22Rv1 (cell line): ENCODE measurements at regions not wholly inside any gene's neighbourhood (a gene's known extent, or its start where the extent isn't known, plus 50 kb on each side); places are given as distances from the start of the nearest gene placed in this dataset.

Experiments
- H3K27ac ChIP-seq: fragments of 450-650 bp; 2 replicates; pipeline ENCODE4 v1.5.1; 2017
- ZFX ChIP-seq: fragments of 450-650 bp; IDR thresholded peaks from 2 replicates; pipeline ENCODE4 v1.6.1; 2017; ENCODE audit warnings: antibody characterized with exemption, borderline replicate concordance
- TF ChIP-seq, protein P1 (sequence below): fragments of 450-650 bp; IDR thresholded peaks from 2 replicates; pipeline ENCODE4 v1.5.1; 2017; ENCODE audit warnings: mild to moderate bottlenecking

DNA sequence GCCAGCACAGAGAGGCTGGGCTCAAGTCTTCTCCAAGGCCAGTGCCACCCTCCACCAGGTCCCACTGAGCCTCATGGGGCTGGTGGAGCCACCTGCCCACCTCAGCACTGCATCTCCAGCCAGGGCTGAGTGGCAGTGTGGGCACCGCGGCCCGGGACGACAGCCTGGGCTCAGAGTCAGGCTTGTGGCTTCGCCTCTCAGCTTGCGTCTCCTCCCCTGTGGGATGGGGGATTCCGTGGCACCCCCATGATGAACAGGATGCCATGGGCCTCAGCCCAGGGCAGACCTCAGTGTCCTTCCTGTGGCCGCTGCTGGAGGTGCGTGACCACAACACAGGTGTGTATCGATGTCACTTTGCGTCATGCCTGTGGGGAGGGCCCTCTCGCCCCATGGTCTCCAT lies 136.4 kb upstream of the PPP1R26 start:
- H3K27ac ChIP-seq, result no peak overlapping the region
- TF ChIP-seq ZFX, result no peak
- TF ChIP-seq, protein P1, sequence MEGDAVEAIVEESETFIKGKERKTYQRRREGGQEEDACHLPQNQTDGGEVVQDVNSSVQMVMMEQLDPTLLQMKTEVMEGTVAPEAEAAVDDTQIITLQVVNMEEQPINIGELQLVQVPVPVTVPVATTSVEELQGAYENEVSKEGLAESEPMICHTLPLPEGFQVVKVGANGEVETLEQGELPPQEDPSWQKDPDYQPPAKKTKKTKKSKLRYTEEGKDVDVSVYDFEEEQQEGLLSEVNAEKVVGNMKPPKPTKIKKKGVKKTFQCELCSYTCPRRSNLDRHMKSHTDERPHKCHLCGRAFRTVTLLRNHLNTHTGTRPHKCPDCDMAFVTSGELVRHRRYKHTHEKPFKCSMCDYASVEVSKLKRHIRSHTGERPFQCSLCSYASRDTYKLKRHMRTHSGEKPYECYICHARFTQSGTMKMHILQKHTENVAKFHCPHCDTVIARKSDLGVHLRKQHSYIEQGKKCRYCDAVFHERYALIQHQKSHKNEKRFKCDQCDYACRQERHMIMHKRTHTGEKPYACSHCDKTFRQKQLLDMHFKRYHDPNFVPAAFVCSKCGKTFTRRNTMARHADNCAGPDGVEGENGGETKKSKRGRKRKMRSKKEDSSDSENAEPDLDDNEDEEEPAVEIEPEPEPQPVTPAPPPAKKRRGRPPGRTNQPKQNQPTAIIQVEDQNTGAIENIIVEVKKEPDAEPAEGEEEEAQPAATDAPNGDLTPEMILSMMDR, result no peak

DNA sequence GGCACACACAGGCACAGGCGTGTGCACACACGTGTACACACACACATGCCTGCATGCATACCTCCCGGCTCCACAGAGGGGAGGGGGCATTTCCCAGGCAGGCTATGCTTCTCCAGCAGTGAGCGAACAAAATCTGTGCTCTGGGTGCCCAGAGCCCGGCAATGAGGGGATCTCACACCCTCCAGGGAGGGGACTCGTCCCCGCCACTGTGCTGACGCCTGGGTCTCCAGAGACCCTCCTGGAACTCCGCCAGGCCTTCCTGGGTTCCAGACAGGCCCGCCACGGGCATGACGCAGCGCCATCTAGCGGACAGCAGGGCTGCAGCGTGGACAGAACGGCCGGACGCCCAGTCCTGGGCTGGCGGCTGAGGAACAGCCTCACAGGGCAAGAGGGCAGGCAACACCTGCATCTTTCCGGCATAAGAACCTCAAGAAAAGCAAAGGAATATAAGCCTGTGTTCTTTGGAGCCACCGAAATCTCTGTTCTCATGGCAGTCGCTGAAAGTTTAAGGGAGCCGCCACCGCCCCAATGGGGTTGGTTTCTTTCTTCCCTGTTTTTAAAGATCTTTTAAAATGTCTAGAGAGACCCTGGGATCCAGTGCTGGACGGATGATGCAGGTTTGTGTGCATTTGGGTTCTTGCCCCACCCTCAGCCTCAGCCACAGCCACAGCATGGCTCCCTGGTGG lies 135.6 kb upstream of the PPP1R26 start:
- TF ChIP-seq, protein P1, result peak; percentile 94
- TF ChIP-seq ZFX, result no peak
- no peak overlapping the region for H3K27ac ChIP-seq

DNA sequence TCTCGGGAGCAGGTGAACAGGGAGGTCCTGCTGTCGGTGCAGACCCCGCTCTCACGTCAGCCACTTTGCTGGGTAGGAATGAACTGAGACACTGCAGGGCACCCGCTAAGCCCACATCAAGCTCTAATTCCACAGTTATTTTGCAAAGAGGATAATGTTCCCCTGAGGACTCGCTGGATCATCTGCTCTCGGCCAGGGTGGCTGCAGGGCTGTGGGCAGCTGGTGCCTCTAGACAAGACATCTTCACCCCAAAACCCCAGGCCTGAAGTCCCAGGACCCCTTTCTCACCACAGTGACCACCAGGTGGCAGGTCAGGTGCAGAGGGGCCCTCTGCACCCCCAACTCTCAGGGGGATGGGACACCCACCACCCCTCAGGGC lies 135.1 kb upstream of the PPP1R26 start:
- no peak overlapping the region for H3K27ac ChIP-seq
- no peak for TF ChIP-seq ZFX
- TF ChIP-seq, protein P1, result no peak

DNA sequence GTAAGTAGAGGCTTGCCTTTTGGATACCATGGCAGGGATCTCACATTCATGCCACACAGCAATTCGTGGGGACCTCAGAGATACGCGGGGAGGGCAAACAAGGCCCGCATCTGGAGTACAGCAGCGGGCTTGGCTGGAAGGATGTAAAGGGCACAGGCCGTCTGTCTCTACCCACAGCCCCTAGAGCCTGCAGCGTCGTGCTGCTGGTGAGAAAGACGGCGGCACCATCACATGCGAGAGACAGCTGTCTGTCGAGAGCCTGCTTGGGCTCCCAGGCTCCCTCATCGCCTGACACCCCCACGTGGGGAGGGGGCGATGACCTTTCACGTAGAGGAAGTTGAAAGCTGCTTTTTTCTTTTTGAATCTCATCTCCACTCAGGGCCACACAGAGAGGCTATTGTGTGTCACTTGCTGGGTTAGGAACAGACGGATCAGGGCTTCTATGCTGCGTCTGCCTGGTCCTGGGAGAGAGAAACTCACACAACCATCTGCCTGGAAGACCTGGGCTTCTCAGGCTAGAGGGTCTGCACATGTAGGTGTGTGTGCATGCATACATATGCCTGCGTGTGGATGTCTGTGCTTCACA lies 134.6 kb upstream of the PPP1R26 start:
- no peak for TF ChIP-seq ZFX
- TF ChIP-seq, protein P1, result no peak

DNA sequence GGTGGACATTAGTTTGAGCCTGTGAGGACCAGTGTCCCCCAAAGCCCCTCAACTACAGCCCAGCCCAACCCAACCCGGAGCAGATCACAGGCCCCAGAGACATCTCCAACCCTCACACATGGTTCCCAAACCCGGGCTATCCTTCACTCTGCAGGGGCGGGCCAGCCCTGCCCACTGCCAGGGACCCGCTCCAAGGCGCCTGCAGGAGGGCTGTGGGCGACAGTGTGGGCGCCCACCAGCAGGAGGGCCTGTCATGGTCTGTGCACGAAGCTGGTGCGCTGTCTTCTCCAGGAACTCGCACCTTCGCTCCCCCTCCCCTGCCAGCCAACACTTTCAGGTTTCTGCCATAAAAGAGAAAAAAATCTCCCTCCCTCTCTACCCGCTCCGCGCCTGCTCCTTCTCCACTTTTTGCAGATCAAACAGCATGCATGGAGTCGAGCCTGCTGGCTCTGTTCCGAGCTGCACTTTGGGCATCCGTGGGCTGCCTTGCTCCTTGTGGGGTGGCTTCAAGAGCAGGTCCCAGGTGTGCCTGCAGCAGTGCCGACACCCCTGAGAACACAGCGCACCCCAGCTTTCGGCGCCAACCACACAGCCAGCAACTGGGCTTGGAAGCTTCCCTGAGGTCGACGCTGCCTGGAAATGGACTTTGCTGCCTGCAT lies 133.7 kb upstream of the PPP1R26 start:
- no peak for TF ChIP-seq ZFX
- TF ChIP-seq, protein P1, result no peak
- no peak overlapping the region for H3K27ac ChIP-seq

More for the DNA sequence above, 134.6 kb upstream of the PPP1R26 start:
- no peak overlapping the region for H3K27ac ChIP-seq

DNA sequence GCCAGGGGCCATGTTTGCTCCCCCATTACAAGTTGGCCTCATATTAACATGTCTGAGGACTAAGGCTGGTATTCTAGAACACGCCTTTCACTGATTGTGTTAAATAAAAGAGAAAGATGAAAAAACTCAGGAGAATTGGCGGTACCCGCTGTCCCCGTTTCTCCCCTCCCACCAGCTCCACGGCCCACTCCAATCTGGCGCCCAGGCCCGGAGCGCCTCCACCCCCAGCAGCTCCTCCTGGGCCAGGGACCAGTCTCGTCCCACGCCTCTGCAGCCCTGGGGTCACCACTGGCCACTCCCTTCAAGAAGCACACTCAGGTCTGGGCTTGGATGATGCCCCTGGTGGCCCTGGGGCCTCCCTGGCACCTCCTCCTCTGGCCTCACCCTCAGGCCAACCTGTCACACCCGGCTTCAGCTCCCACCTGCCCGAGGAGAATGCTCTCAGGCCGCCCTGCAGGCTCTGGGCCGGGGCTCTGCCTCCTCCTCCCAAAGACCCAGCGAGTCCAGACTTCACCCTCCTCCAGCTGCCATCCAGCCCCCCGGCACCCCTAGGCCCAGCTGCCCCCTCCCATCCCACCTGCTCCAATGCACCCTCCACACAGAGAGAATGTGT lies 133.0 kb upstream of the PPP1R26 start:
- no peak overlapping the region for H3K27ac ChIP-seq
- no peak for TF ChIP-seq ZFX
- TF ChIP-seq, protein P1, result no peak

DNA sequence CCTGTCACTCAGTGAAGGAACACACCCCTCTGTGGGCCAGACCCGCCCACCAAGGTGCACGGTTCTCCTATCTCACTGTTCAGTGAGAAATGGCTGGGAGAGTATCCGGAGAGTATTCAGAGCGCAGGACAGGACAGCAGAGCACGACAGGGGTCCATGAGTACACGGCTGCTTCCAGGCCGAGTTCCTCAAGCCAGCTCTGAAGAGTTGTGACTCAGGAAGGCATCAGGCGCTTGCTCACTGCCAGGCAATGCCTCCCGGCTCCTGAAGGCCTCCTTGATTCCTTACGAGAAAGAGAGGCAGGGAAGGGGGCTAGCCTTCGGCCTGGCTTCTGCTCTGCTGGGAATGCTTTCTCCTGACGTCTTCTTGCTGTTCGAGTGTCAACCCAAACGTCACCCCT lies 132.1 kb upstream of the PPP1R26 start:
- no peak overlapping the region for H3K27ac ChIP-seq
- TF ChIP-seq, protein P1, result no peak
- no peak for TF ChIP-seq ZFX
